Prostate gland (tissue), 2 donors: ENCODE measurements at regions not wholly inside any gene's neighbourhood (a gene's known extent, or its start where the extent isn't known, plus 50 kb on each side); places are given as distances from the start of the nearest gene placed in this dataset.
"Not testable (repeated sequence)": the region's sequence is repeated elsewhere in the genome, so short reads cannot be mapped to it uniquely, and the experiment has no call there.

ENCODE experiments used
- DNase-seq: peaks from one replicate; pipeline ENCODE4 v3.0.0-alpha.2; 2019; ENCODE audit warnings: low spot score
- H3K27ac ChIP-seq, 2 donors: fragments of 200-600 bp; sonication (generic); 2 replicates each; pipeline ENCODE4 v1.5.1; 2017 to 2019
- H3K27me3 ChIP-seq: fragments of 200-600 bp; sonication (generic); replicated peaks from 2 replicates; pipeline ENCODE4 v1.5.1; 2019; ENCODE audit not compliant: insufficient read depth
- H3K36me3 ChIP-seq, 2 donors: fragments of 200-600 bp; sonication (generic); 1 replicate in 1 of 2; 2 replicates in 1 of 2; pipeline versions ENCODE4 v1.5.1 to v1.8.1; 2017 to 2019
- H3K4me1 ChIP-seq: fragments of 200-600 bp; sonication (generic); replicated peaks from 2 replicates; pipeline ENCODE4 v1.5.1; 2019
- H3K4me3 ChIP-seq, 2 donors: fragments of 200-600 bp; sonication (generic); 2 replicates each; pipeline ENCODE4 v1.5.1; 2017 to 2019
- H3K9me3 ChIP-seq: fragments of 200-600 bp; sonication (generic); 2 replicates; pipeline ENCODE4 v1.5.1; 2017
- CTCF ChIP-seq, 4 experiments: fragments of 200-600 bp in 2 of 4; fragments of 450-650 bp in 2 of 4; sonication (generic) in 2 of 4; IDR thresholded peaks; 1 replicate in 3 of 4; 2 replicates in 1 of 4; pipeline ENCODE4 v1.5.1; 2016 to 2019; ENCODE audit warnings: antibody characterized with exemption in 4 of 4, mild to moderate bottlenecking in 2 of 4, moderate library complexity in 2 of 4
- POLR2A ChIP-seq: fragments of 450-650 bp; IDR thresholded peaks from one replicate; pipeline ENCODE4 v1.6.1; 2016; ENCODE audit warnings: antibody characterized with exemption, mild to moderate bottlenecking
- POLR2AphosphoS5 ChIP-seq: sonication (generic); formaldehyde crosslinking; IDR thresholded peaks from one replicate; pipeline ENCODE4 v1.6.1; 2017; ENCODE audit warnings: antibody characterized with exemption
- WGBS: methylation state at CpG from one replicate; pipeline ENCODE4 v1.1.5; 2018; 5-methylcytosine and 5-hydroxymethylcytosine counted together
- intact Hi-C: fragments of 100-400 bp; cut with DNase I; formaldehyde crosslinking; loops from one replicate; pipeline ENCODE4 v1.14.2; 2022

- intact Hi-C loops, result no loop called here
- no peak for TF ChIP-seq POLR2AphosphoS5
- no peak for TF ChIP-seq CTCF (IDR thresholded peaks at IDR 0.05)
- no peak for TF ChIP-seq POLR2A
- H3K9me3 ChIP-seq, result no peaks in the 10 kb centered on the region
- H3K27me3 ChIP-seq, result no peaks in the 10 kb centered on the region
- peak; percentile 19 for DNase-seq
- 44% methylated on average over 19 of the region's 19 CpGs for WGBS
- no peak overlapping the region for H3K4me3 ChIP-seq
- no peaks in the 10 kb centered on the region for H3K4me1 ChIP-seq
- no peaks in the 10 kb centered on the region for H3K36me3 ChIP-seq
- peak overlapping the region in 1 of 2 donors; percentile 42 for H3K27ac ChIP-seq
Measured at GRCh38 chr15:93358166-93359059, 269.4 kb upstream of the RGMA start.

- WGBS, result 89% methylated on average over 7 of the region's 7 CpGs
- Histone ChIP-seq H3K4me3 (no peak overlapping the region), H3K9me3 (no peaks in the 10 kb centered on the region), H3K4me1 (no peaks in the 10 kb centered on the region), H3K36me3 (no peaks in the 10 kb centered on the region), H3K27ac (no peak overlapping the region), H3K27me3 (no peaks in the 10 kb centered on the region)
- no peak for DNase-seq
- intact Hi-C loops, result no loop called here
- TF ChIP-seq CTCF (IDR thresholded peaks at IDR 0.05) (no peak), POLR2A (no peak), POLR2AphosphoS5 (no peak)
Measured at GRCh38 chr15:93348711-93349545, 259.9 kb upstream of the RGMA start.

GRCh38 chr15:93347986-93348385 lies 259.0 kb upstream of the RGMA start:
- H3K27ac ChIP-seq, result no peak overlapping the region
- intact Hi-C loops, result no loop called here
- H3K4me1 ChIP-seq, result no peaks in the 10 kb centered on the region
- H3K27me3 ChIP-seq, result no peaks in the 10 kb centered on the region
- no peak for DNase-seq
- 57% methylated on average over 1 of the region's 1 CpG for WGBS
- H3K36me3 ChIP-seq, result no peaks in the 10 kb centered on the region
- H3K9me3 ChIP-seq, result no peaks in the 10 kb centered on the region
- H3K4me3 ChIP-seq, result no peak overlapping the region
- TF ChIP-seq CTCF (IDR thresholded peaks at IDR 0.05), result no peak

GRCh38 chr15:93345981-93346380 lies 257.0 kb upstream of the RGMA start:
- H3K36me3 ChIP-seq, result no peaks in the 10 kb centered on the region
- no peaks in the 10 kb centered on the region for H3K9me3 ChIP-seq
- no peak overlapping the region for H3K4me3 ChIP-seq
- WGBS, result 78% methylated on average over 6 of the region's 6 CpGs
- TF ChIP-seq CTCF (IDR thresholded peaks at IDR 0.05) (no peak), POLR2AphosphoS5 (no peak), POLR2A (no peak)
- DNase-seq, result no peak
- H3K4me1 ChIP-seq, result no peaks in the 10 kb centered on the region
- no peak overlapping the region for H3K27ac ChIP-seq
- intact Hi-C loops, result no loop called here
- no peaks in the 10 kb centered on the region for H3K27me3 ChIP-seq

- 90% methylated on average over 5 of the region's 5 CpGs for WGBS
- H3K4me1 ChIP-seq, H3K9me3 ChIP-seq, H3K27me3 ChIP-seq, H3K4me3 ChIP-seq, H3K36me3 ChIP-seq, intact Hi-C loops, H3K27ac ChIP-seq, DNase-seq: not testable (repeated sequence)
Measured at GRCh38 chr15:93343402-93343801, 254.4 kb upstream of the RGMA start.
